Stomach (tissue), 8 donors: ENCODE measurements at regions not wholly inside any gene's neighbourhood (a gene's known extent, or its start where the extent isn't known, plus 50 kb on each side); places are given as distances from the start of the nearest gene placed in this dataset.

Experiments used
- DNase-seq, 2 donors: peaks; one replicate each; pipeline versions ENCODE4 v3.0.0 to v3.0.0-alpha.2; 2013 to 2019
- H3K27ac ChIP-seq, 5 donors: fragments of 200-600 bp in 4 of 5; sonication (generic) in 4 of 5; one replicate each; pipeline ENCODE4 v1.5.1; 2013 to 2019; ENCODE audit warnings: mild to moderate bottlenecking in 1 of 5, moderate library complexity in 1 of 5
- H3K27me3 ChIP-seq, 3 donors: fragments of 200-600 bp; sonication (generic); one replicate each; pipeline ENCODE4 v1.5.1; 2017 to 2019; ENCODE audit warnings: mixed run types in 1 of 3
- H3K36me3 ChIP-seq, 4 donors: fragments of 200-600 bp; sonication (generic); 1 replicate in 3 of 4; 2 replicates in 1 of 4; pipeline ENCODE4 v1.5.1; 2016 to 2019
- H3K4me1 ChIP-seq, 4 donors: fragments of 200-600 bp; sonication (generic); one replicate each; pipeline ENCODE4 v1.5.1; 2016 to 2019
- H3K4me3 ChIP-seq, 4 donors: fragments of 200-600 bp; sonication (generic) in 3 of 4; one replicate each; pipeline ENCODE4 v1.5.1; 2016 to 2019; ENCODE audit warnings: mild to moderate bottlenecking in 1 of 4
- H3K9me3 ChIP-seq, 4 donors: fragments of 200-600 bp; sonication (generic); one replicate each; pipeline ENCODE4 v1.5.1; 2016 to 2019
- CTCF ChIP-seq, 7 experiments: fragments of 450-650 bp in 4 of 7; fragments of 200-600 bp in 3 of 7; sonication (generic) in 3 of 7; IDR thresholded peaks; one replicate each; pipeline ENCODE4 v1.5.1; 2016 to 2019; ENCODE audit warnings: antibody characterized with exemption in 7 of 7, control low read depth in 2 of 7, mild to moderate bottlenecking in 1 of 7
- EP300 ChIP-seq: sonication (generic); formaldehyde crosslinking; IDR thresholded peaks from one replicate; pipeline ENCODE4 v1.6.1; 2017; ENCODE audit warnings: antibody characterized with exemption
- POLR2A ChIP-seq, 4 donors: fragments of 450-650 bp; IDR thresholded peaks; one replicate each; pipeline ENCODE4 v1.6.1; 2016; ENCODE audit warnings: antibody characterized with exemption in 4 of 4, control low read depth in 2 of 4, mild to moderate bottlenecking in 1 of 4, moderate library complexity in 1 of 4
- POLR2AphosphoS5 ChIP-seq, 3 donors: sonication (generic); formaldehyde crosslinking; IDR thresholded peaks; one replicate each; pipeline ENCODE4 v1.6.1; 2016; ENCODE audit warnings: antibody characterized with exemption in 3 of 3
- WGBS, 5 donors: extraction: QIAGEN DNeasy Blood & Tissue Kit in 3 of 5; methylation state at CpG; one replicate each; pipeline versions ENCODE4 v1.1.5 to v1.1.7; 2013 to 2018; 5-methylcytosine and 5-hydroxymethylcytosine counted together
- intact Hi-C: fragments of 100-400 bp; cut with DNase I; formaldehyde crosslinking; loops from one replicate; pipeline ENCODE4 v1.15.1; 2023; ENCODE audit warnings: low total_unique reads
- donor health status: healthy with polysubstance abuse.
- donor health status: Bipolar disorder and iron deficiency.
- donor health status: healthy.

GRCh38 chrX:67050760-67051159 lies 411.9 kb upstream of the EDA2R start:
- H3K27me3 ChIP-seq, result no peaks in the 10 kb centered on the region
- no peak overlapping the region for H3K4me3 ChIP-seq
- intact Hi-C loops, result no loop called here
- no peaks in the 10 kb centered on the region for H3K36me3 ChIP-seq
- DNase-seq, result no peak
- H3K27ac ChIP-seq, result no peak overlapping the region
- TF ChIP-seq EP300, result no peak
- TF ChIP-seq POLR2A (IDR thresholded peaks at IDR 0.05), result no peak
- TF ChIP-seq CTCF (IDR thresholded peaks at IDR 0.05), result no peak
- TF ChIP-seq POLR2AphosphoS5 (IDR thresholded peaks at IDR 0.05), result no peak
- WGBS, 5 donors, result 48 to 74% (median 64%) methylated on average over 1 of the region's 1 CpG
- no peaks in the 10 kb centered on the region for H3K9me3 ChIP-seq
- no peaks in the 10 kb centered on the region for H3K4me1 ChIP-seq

GRCh38 chrX:67044866-67045265 lies 406.0 kb upstream of the EDA2R start:
- WGBS, 5 donors, result 12 to 61% (median 36%) methylated on average over 2 of the region's 2 CpGs
- TF ChIP-seq CTCF (IDR thresholded peaks at IDR 0.05) (no peak), EP300 (no peak), POLR2A (IDR thresholded peaks at IDR 0.05) (no peak), POLR2AphosphoS5 (IDR thresholded peaks at IDR 0.05) (no peak)
- no peak for DNase-seq
- H3K27ac ChIP-seq, result no peak overlapping the region
- intact Hi-C loops, result no loop called here
- no peak overlapping the region for H3K4me3 ChIP-seq
- no peaks in the 10 kb centered on the region for H3K36me3 ChIP-seq
- H3K9me3 ChIP-seq, result no peaks in the 10 kb centered on the region
- H3K27me3 ChIP-seq, result no peaks in the 10 kb centered on the region
- H3K4me1 ChIP-seq, result no peaks in the 10 kb centered on the region

GRCh38 chrX:67044029-67044653 lies 405.3 kb upstream of the EDA2R start:
- H3K36me3 ChIP-seq, result no peaks in the 10 kb centered on the region
- peak in 1 of 2 donors; percentile 26 for DNase-seq
- TF ChIP-seq POLR2AphosphoS5 (IDR thresholded peaks at IDR 0.05), result no peak
- no peak for TF ChIP-seq POLR2A (IDR thresholded peaks at IDR 0.05)
- no peak for TF ChIP-seq CTCF (IDR thresholded peaks at IDR 0.05)
- no peak for TF ChIP-seq EP300
- no peak overlapping the region for H3K4me3 ChIP-seq
- no peaks in the 10 kb centered on the region for H3K4me1 ChIP-seq
- intact Hi-C loops, result no loop called here
- H3K27me3 ChIP-seq, result no peaks in the 10 kb centered on the region
- H3K27ac ChIP-seq, result no peak overlapping the region
- WGBS, 5 donors, result 12 to 33% (median 27%) methylated on average over 4 of the region's 4 CpGs
- no peaks in the 10 kb centered on the region for H3K9me3 ChIP-seq

GRCh38 chrX:67004451-67004850 lies 365.6 kb upstream of the EDA2R start:
- H3K9me3 ChIP-seq, result peaks cover 0 to 25% (median 14%) of the 10 kb centered on the region in 4 donors
- intact Hi-C loops, result no loop called here
- H3K36me3 ChIP-seq, result no peaks in the 10 kb centered on the region
- H3K27ac ChIP-seq, result no peak overlapping the region
- no peaks in the 10 kb centered on the region for H3K4me1 ChIP-seq
- H3K27me3 ChIP-seq, result no peaks in the 10 kb centered on the region
- WGBS, 5 donors, result 62 to 94% (median 72%) methylated on average over 1 of the region's 1 CpG
- H3K4me3 ChIP-seq, result no peak overlapping the region
- no peak for DNase-seq
- TF ChIP-seq CTCF (IDR thresholded peaks at IDR 0.05) (no peak), POLR2A (IDR thresholded peaks at IDR 0.05) (no peak), EP300 (no peak), POLR2AphosphoS5 (IDR thresholded peaks at IDR 0.05) (no peak)
